HCT116 (cell line): ENCODE measurements at regions not wholly inside any gene's neighbourhood (a gene's known extent, or its start where the extent isn't known, plus 50 kb on each side); places are given as distances from the start of the nearest gene placed in this dataset.

ENCODE experiments used
- ATAC-seq: fragments of 200-7000 bp; cut with Tn5 transposase; 2 replicates; pipeline ENCODE4 v1.9.1; 2020; ENCODE audit warnings: mild to moderate bottlenecking, moderate library complexity
- BruUV-seq: library from RNA; stranded (reverse); fragments of 400-500 nt; replicated peaks from 2 replicates; lab custom pipeline; 2021; lab: Mats Ljungman, UMichigan
- CTCF ChIA-PET: fragments of 300-600 bp; sonication (Branson Sonifier 250); formaldehyde crosslinking; loops from one replicate; lab custom pipeline; 2021; ENCODE audit warnings: antibody characterized with exemption; lab: Charles Lee
- POLR2A ChIA-PET: fragments of 300-600, 350-600 bp; sonication (Branson Sonifier 250); formaldehyde crosslinking; loops from one replicate; lab custom pipeline; 2021; ENCODE audit warnings: antibody characterized with exemption; lab: Charles Lee
- RAD21 ChIA-PET, 2 experiments: fragments of 300-600 bp; sonication (Branson Sonifier 250); formaldehyde crosslinking; loops; one replicate each; lab custom pipeline; 2023; ENCODE audit warnings: low total read pairs in 2 of 2; ENCODE audit not compliant: uncharacterized antibody in 2 of 2, unreplicated experiment in 2 of 2, low non-redundant PET in 1 of 2; lab: Charles Lee
- DNase-seq: peaks from one replicate; pipeline ENCODE4 v3.0.0-alpha.2; 2010; ENCODE audit warnings: low read depth, low spot score
- H2AFZ ChIP-seq: fragments of 200-600 bp; shearing (Covaris generic), sonication (generic); 2 replicates; pipeline ENCODE4 v1.6.1; 2017; ENCODE audit warnings: low read depth, mixed run types, mixed read lengths, antibody characterized with exemption, low read length; ENCODE audit not compliant: poor library complexity, severe bottlenecking
- H3K27ac ChIP-seq: 2 replicates; pipeline ENCODE4 v1.5.1; 2012; ENCODE audit warnings: low read depth, low read length
- H3K27me3 ChIP-seq: fragments of 200-600 bp; sonication (generic); 2 replicates; pipeline ENCODE4 v1.6.1; 2016; ENCODE audit warnings: mixed run types, low read length, mixed read lengths; ENCODE audit not compliant: insufficient read depth
- H3K36me3 ChIP-seq, 2 experiments: fragments of 200-500 bp in 1 of 2; fragments of 200-600 bp in 1 of 2; sonication (Bioruptor generic) in 1 of 2; sonication (generic) in 1 of 2; 2 replicates each; pipeline versions ENCODE4 v1.5.1 to v1.6.1; 2014 to 2016; ENCODE audit warnings: low read length in 2 of 2, inconsistent platforms in 1 of 2, mixed read lengths in 1 of 2, mixed run types in 1 of 2; ENCODE audit not compliant: insufficient read depth in 2 of 2, control insufficient read depth in 1 of 2
- H3K4me1 ChIP-seq, 2 experiments: fragments of 200-600 bp in 1 of 2; sonication (generic) in 1 of 2; 2 replicates each; pipeline versions ENCODE4 v1.5.1 to v1.6.1; 2012 to 2017; ENCODE audit warnings: low read length in 2 of 2, inconsistent platforms in 1 of 2, mild to moderate bottlenecking in 1 of 2, mixed read lengths in 1 of 2, mixed run types in 1 of 2, moderate library complexity in 1 of 2; ENCODE audit not compliant: insufficient read depth in 2 of 2, control insufficient read depth in 1 of 2
- H3K4me2 ChIP-seq: fragments of 200-600 bp; sonication (generic); 2 replicates; pipeline ENCODE4 v1.6.1; 2017; ENCODE audit warnings: mixed run types, low read length, mixed read lengths
- H3K4me3 ChIP-seq, 2 experiments: fragments of 200-600 bp in 1 of 2; sonication (generic) in 1 of 2; replicated peaks in 1 of 2; 2 replicates each; pipeline ENCODE4 v1.5.1; 2011 to 2016; ENCODE audit warnings: low read length in 2 of 2, control low read depth in 1 of 2, low read depth in 1 of 2, mild to moderate bottlenecking in 1 of 2, mixed read lengths in 1 of 2, mixed run types in 1 of 2
- H3K79me2 ChIP-seq: fragments of 200-600 bp; sonication (generic); 2 replicates; pipeline ENCODE4 v1.6.1; 2017; ENCODE audit warnings: mild to moderate bottlenecking, mixed run types, low read length, moderate library complexity, mixed read lengths; ENCODE audit not compliant: insufficient read depth
- H3K9ac ChIP-seq: fragments of 200-600 bp; sonication (generic); 2 replicates; pipeline ENCODE4 v1.6.1; 2016; ENCODE audit warnings: low read length, mixed read lengths
- H3K9me2 ChIP-seq: fragments of 200-600 bp; sonication (generic), shearing (Covaris generic); 2 replicates; pipeline ENCODE4 v1.6.1; 2017; ENCODE audit warnings: mixed run types, mild to moderate bottlenecking, moderate library complexity; ENCODE audit not compliant: insufficient read depth
- H3K9me3 ChIP-seq, 2 experiments: fragments of 200-500 bp in 1 of 2; fragments of 200-600 bp in 1 of 2; sonication (Bioruptor generic) in 1 of 2; sonication (generic) in 1 of 2; 2 replicates each; pipeline ENCODE4 v1.6.1; 2014 to 2017; ENCODE audit warnings: low read length in 2 of 2, mixed read lengths in 2 of 2, inconsistent platforms in 1 of 2, low read depth in 1 of 2, mild to moderate bottlenecking in 1 of 2, mixed run types in 1 of 2, moderate library complexity in 1 of 2; ENCODE audit not compliant: control insufficient read depth in 1 of 2, insufficient read depth in 1 of 2
- H4K20me1 ChIP-seq: fragments of 200-600 bp; sonication (generic), shearing (Covaris generic); 2 replicates; pipeline ENCODE4 v1.6.1; 2017; ENCODE audit warnings: mixed run types, mild to moderate bottlenecking, moderate library complexity; ENCODE audit not compliant: insufficient read depth
- CBX3 ChIP-seq: IDR thresholded peaks from 2 replicates; pipeline ENCODE4 v1.6.1; 2012; ENCODE audit warnings: low read depth
- CTCF ChIP-seq, 3 experiments: fragments of 200-600 bp in 1 of 3; sonication (generic) in 1 of 3; IDR thresholded peaks in 2 of 3; conservative IDR thresholded peaks in 1 of 3; 2 replicates each; pipeline ENCODE4 v1.5.1; 2012 to 2017; ENCODE audit warnings: low read depth in 2 of 3, low read length in 2 of 3, antibody characterized with exemption in 1 of 3, borderline replicate concordance in 1 of 3, control low read depth in 1 of 3, mild to moderate bottlenecking in 1 of 3, mixed read lengths in 1 of 3, mixed run types in 1 of 3, moderate library complexity in 1 of 3; ENCODE audit not compliant: insufficient read depth in 1 of 3
- ELF1 ChIP-seq: IDR thresholded peaks from 2 replicates; pipeline ENCODE4 v1.6.1; 2012; ENCODE audit warnings: low read depth, borderline replicate concordance
- EZH2 ChIP-seq: fragments of 200-600 bp; sonication (generic); IDR thresholded peaks from 2 replicates; pipeline ENCODE4 v1.6.1; 2017; ENCODE audit warnings: antibody characterized with exemption, mixed run types
- EZH2phosphoT487 ChIP-seq: fragments of 200-600 bp; IDR thresholded peaks from 2 replicates; pipeline ENCODE4 v1.6.1; 2018; ENCODE audit warnings: antibody characterized with exemption, borderline replicate concordance
- POLR2A ChIP-seq: IDR thresholded peaks from 2 replicates; pipeline ENCODE4 v1.7.0; 2011; ENCODE audit warnings: borderline replicate concordance; ENCODE audit not compliant: insufficient read depth, insufficient read length; ENCODE audit errors: extremely low read depth
- RAD21 ChIP-seq: IDR thresholded peaks from 2 replicates; pipeline ENCODE4 v1.6.1; 2012; ENCODE audit warnings: low read depth, mild to moderate bottlenecking
- SIN3A ChIP-seq: IDR thresholded peaks from 2 replicates; pipeline ENCODE4 v1.6.1; 2012; ENCODE audit warnings: low read depth
- YY1 ChIP-seq: IDR thresholded peaks from 2 replicates; pipeline ENCODE4 v1.6.1; 2011; ENCODE audit warnings: low read length, low read depth, moderate library complexity, mild to moderate bottlenecking; ENCODE audit not compliant: insufficient replicate concordance; ENCODE audit errors: extremely low read depth
- ZNF274 ChIP-seq: fragments of 200-500 bp; sonication (Bioruptor generic); IDR thresholded peaks from 2 replicates; pipeline ENCODE4 v1.6.1; 2014; ENCODE audit warnings: mild to moderate bottlenecking, low read depth, low read length, inconsistent platforms
- intact Hi-C: fragments of 100-400 bp; cut with micrococcal nuclease; formaldehyde crosslinking; loops from 2 replicates; pipeline ENCODE4 v1.10.0; 2022
- TF ChIP-seq, protein P1 (sequence below): IDR thresholded peaks from 2 replicates; pipeline ENCODE4 v1.6.1; 2012; ENCODE audit warnings: low read depth

DNA sequence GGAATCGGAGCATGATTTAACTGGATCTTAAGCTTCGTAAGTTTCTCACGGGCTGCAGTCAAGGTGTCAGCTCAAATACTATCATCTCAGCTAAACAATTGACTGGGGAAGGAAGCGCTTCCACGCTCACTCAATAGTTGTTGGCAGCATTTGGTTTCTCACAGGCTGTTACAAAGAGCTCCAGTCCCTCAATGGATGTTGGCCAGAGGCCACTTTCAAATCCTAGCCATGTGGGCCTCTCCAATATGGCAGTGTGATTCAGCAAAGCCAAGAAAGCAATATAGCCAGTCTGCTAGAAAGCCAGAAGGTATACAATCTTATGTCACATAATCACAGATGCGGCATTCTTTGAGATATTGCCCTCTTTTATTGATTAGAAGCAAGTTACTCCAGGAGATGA is 98.3 kb upstream of the PHACTR1 start:
- no peaks in the 10 kb centered on the region for H3K4me1 ChIP-seq
- no peak overlapping the region for H3K27ac ChIP-seq
- no peaks in the 10 kb centered on the region for H3K27me3 ChIP-seq
- intact Hi-C loops = no loop called here
- H3K36me3 ChIP-seq = no peaks in the 10 kb centered on the region
- H4K20me1 ChIP-seq = no peaks in the 10 kb centered on the region
- no peak overlapping the region for H3K4me3 ChIP-seq
- no peaks in the 10 kb centered on the region for H3K9me2 ChIP-seq
- no peak overlapping the region for H3K9ac ChIP-seq
- H3K79me2 ChIP-seq = no peaks in the 10 kb centered on the region
- BruUV-seq = no TSS peak
- ChIA-PET CTCF (no interaction called here), RAD21 (no interaction called here), POLR2A (no interaction called here)
- DNase-seq (no peak), ATAC-seq (no peak)
- TF ChIP-seq RAD21 (no peak), ZNF274 (no peak), EZH2phosphoT487 (no peak), EZH2 (no peak), SIN3A (no peak)
- TF ChIP-seq, protein P1, sequence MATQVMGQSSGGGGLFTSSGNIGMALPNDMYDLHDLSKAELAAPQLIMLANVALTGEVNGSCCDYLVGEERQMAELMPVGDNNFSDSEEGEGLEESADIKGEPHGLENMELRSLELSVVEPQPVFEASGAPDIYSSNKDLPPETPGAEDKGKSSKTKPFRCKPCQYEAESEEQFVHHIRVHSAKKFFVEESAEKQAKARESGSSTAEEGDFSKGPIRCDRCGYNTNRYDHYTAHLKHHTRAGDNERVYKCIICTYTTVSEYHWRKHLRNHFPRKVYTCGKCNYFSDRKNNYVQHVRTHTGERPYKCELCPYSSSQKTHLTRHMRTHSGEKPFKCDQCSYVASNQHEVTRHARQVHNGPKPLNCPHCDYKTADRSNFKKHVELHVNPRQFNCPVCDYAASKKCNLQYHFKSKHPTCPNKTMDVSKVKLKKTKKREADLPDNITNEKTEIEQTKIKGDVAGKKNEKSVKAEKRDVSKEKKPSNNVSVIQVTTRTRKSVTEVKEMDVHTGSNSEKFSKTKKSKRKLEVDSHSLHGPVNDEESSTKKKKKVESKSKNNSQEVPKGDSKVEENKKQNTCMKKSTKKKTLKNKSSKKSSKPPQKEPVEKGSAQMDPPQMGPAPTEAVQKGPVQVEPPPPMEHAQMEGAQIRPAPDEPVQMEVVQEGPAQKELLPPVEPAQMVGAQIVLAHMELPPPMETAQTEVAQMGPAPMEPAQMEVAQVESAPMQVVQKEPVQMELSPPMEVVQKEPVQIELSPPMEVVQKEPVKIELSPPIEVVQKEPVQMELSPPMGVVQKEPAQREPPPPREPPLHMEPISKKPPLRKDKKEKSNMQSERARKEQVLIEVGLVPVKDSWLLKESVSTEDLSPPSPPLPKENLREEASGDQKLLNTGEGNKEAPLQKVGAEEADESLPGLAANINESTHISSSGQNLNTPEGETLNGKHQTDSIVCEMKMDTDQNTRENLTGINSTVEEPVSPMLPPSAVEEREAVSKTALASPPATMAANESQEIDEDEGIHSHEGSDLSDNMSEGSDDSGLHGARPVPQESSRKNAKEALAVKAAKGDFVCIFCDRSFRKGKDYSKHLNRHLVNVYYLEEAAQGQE = no peak
- no peak overlapping the region for H2AFZ ChIP-seq
- no peaks in the 10 kb centered on the region for H3K9me3 ChIP-seq
- H3K4me2 ChIP-seq = no peak overlapping the region

DNA sequence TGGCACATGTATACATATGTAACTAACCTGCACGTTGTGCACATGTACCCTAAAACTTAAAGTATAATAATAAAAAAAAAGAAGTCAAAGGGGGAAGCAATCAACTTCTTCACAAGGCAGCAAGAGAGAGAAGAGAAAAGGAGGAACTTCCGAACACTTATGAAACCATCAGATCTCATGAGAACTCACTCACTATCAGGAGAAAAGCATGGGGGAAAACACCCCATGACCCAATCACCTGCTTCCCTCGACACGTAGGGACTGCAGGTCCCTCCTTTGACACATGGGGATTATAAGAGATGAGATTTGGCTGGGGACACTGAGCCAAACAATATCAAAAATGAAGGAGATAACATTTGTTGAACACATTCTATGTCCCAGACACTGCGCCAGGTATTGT is 94.8 kb upstream of the PHACTR1 start:
- H3K4me3 ChIP-seq = no peak overlapping the region
- H3K4me1 ChIP-seq = no peaks in the 10 kb centered on the region
- no TSS peak for BruUV-seq
- no peak for DNase-seq
- no peaks in the 10 kb centered on the region for H3K9me3 ChIP-seq
- CTCF ChIA-PET = no interaction called here
- H3K27me3 ChIP-seq = no peaks in the 10 kb centered on the region
- H3K9me2 ChIP-seq = no peaks in the 10 kb centered on the region
- RAD21 ChIA-PET = no interaction called here
- no peak overlapping the region for H3K27ac ChIP-seq
- H3K9ac ChIP-seq = no peak overlapping the region
- no peaks in the 10 kb centered on the region for H3K36me3 ChIP-seq
- H3K4me2 ChIP-seq = no peak overlapping the region
- intact Hi-C loops = no loop called here
- no peaks in the 10 kb centered on the region for H3K79me2 ChIP-seq
- POLR2A ChIA-PET = no interaction called here
- no peak overlapping the region for H2AFZ ChIP-seq
- ATAC-seq = no peak
- no peaks in the 10 kb centered on the region for H4K20me1 ChIP-seq
- TF ChIP-seq ZNF274 = no peak
- no peak for TF ChIP-seq SIN3A
- no peak for TF ChIP-seq CTCF (IDR thresholded peaks at IDR 0.05 in 2 of 3, conservative IDR thresholded peaks at IDR 0.05 in 1 of 3; ENCODE audit: borderline replicate concordance in 1 of 3, insufficient read depth in 1 of 3, low read depth in 2 of 3, low read length in 2 of 3)
- no peak for TF ChIP-seq ELF1
- no peak for TF ChIP-seq YY1
- TF ChIP-seq EZH2phosphoT487 = no peak
- no peak for TF ChIP-seq EZH2
- no peak for TF ChIP-seq POLR2A
- TF ChIP-seq CBX3 = no peak
- TF ChIP-seq, protein P1 = no peak
